NCI-H2029 treated with DMSO at 0.1 percent for 48 hours (cell line): ENCODE measurements at regions not wholly inside any gene's neighbourhood (a gene's known extent, or its start where the extent isn't known, plus 50 kb on each side); places are given as distances from the start of the nearest gene placed in this dataset.
"Not testable (repeated sequence)": the region's sequence is repeated elsewhere in the genome, so short reads cannot be mapped to it uniquely, and the experiment has no call there.

Experiments used
- DNase-seq: peaks from one replicate; lab custom pipeline; 2025; lab: John Stamatoyannopoulos, UW

DNA sequence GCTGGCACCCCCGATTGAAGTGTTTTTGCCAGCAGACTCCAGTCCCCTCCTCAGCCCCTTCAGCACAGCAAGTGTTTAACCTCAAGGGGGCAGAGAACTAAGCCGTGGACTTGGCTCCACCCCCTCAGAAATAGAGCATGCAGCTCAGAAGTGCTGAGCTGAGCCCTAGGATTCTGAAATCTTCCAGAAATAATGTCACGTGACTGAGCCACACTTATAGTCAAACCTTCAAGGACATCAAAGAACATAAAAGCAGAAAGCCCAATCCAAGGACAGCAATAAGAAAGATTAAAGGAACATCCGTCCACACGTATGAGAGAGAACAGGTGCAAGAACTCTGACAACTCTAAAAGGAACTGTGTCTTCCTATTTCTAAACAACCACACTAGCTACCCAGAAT lies 317.7 kb upstream of the LRFN5 start:
- no peak for DNase-seq

DNA sequence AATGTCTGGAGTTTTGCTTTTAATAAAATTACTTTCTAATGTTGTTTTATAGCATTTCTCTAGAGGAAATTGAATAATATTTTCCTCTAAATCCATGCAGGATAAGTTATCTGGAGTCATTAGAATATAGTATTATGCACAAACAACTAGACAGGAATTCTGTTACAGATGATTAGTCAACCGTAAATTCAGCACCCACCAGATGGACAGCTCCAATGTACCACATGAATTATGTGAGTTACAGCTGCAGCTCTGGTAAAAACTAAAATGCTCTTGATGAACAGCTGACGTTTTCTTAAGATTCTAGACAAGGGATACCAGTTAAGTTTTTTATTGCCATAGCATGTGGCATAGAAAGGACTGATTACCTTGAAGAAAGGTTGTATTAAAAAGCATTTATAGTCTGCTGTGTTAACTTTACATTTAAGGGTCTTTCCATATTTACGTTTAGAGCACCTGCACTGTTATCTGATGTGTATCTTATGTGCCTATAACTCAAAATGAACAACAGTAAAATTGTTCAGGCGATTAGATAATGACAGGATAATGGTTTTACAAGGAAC lies 321.4 kb upstream of the LRFN5 start:
- no peak for DNase-seq

DNA sequence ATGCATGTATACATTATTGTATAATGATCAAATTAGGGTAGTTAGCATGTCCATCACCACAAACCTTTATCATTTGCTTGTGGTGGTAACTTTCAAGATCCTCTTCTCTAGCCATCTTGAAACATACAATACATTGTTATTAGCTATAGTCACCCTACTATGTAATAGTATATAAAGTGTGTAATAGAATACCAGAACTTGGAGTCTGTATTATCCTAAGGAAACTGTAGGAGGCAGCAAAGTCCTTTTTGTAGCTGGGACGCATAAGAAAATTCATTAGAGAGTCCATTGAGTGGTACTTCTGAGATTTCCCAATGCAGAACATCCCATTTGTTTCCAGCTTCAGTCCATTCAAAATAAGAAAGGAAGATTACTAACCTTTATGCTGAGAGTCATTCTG lies 325.9 kb upstream of the LRFN5 start:
- no peak for DNase-seq

DNA sequence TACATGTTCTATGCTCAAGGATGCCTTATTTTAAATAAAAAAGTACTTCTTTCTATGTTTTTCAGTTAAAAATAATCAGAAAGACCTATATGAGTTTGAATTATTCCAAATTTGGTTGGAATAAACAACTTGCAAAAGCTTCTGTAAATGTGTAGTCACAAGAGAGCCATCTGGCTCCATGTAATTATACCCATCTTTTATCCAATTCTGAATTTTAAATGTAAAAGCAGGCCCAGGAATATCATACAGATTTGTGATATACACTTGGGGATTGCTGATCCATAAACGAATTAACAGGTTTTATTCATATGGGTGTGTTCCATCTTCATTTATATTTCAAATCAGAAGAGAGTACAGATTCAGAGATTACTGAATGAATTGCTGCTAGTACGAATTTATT lies 329.2 kb upstream of the LRFN5 start:
- DNase-seq = no peak

DNA sequence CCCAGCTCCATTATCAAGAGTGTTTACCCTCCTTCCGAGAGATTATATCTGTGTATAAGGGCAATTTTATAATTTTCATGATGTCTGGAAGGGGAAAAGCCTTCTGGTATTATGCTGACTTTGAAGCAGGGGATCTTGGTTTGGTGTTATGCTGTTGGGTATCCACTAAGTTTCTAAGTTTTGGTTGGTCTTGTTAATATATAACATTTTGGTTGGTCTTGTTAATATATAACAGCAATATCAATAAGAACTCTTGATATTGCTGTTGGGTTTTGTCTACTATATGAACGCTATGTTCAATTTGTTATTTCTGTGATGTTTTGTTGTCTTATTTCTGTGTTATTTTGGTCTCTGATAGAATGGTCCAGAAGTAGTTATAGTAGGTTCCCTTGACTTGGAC lies 349.2 kb upstream of the LRFN5 start:
- DNase-seq = no peak

DNA sequence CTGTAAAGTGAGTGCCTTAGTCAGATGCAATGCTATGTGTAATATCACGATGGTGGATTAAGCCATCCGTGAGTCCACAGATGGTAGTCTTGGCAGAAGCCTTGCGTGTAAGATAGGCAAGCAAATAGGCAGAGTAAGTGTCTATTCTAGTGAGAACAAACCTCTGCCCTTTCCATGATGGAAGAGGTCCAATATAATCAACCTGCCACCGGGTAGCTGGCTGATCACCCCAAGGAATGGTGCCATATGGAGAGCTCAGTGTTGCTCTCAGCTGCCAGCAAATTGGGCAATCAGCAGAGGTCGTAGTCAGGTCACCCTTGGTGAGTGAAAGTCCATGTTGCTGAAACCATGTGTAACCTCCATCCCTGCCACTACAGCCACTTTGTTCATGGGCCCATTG lies 371.2 kb upstream of the LRFN5 start:
- no peak for DNase-seq

DNA sequence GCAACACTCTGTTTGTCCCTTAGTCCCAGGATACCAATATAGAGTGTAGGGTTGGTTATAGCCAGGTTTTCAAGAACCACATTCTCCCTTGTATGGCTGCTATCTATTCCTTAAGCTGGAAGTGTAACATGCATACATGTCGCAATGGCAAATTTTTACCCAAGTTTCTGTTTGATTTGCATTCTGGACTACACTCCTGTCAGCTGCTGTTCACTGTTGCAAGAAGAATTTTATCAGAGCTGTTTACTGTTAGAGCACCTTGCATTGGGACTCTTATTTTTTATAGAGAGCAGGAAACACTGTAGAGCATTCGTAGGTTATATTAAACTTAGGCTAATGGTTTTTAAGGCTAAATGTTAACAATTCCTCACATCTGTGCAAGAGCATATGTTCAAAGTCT lies 376.0 kb upstream of the LRFN5 start:
- DNase-seq = no peak

DNA sequence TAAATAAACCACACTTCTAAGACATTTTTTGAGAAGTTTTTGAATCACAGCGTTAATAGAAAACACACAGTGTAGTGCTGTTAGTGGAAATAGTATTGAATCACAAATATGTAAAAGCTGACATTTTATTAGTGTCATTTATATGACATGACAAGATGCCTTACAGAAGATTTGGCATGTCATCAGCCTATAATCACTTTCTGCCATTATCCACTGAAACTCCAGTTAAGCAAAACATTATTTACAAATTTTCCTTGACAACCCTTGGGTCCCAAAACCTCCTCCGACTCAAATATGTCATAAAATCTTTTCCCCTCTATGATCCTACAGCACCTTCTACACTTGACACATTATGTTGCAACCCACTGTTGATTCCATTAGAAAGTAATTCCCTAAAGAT lies 376.9 kb upstream of the LRFN5 start:
- DNase-seq = no peak

DNA sequence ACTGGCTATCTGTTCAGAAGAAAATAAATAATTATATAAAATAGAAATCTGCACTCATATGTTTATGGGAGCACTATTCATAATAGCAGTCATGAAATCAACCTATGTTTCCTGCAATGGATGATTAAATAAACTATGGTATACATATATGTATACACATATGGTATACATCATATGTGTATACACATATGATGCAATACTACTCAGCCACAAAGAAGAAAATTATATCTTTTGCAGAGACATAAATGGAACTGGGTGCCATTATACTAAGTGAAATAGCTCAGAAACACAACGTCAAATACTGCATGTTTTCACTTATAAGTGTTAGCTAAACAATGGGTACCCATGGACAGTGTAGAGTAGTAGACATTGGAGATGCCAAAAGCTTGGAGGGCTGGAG lies 381.2 kb upstream of the LRFN5 start:
- no peak for DNase-seq

DNA sequence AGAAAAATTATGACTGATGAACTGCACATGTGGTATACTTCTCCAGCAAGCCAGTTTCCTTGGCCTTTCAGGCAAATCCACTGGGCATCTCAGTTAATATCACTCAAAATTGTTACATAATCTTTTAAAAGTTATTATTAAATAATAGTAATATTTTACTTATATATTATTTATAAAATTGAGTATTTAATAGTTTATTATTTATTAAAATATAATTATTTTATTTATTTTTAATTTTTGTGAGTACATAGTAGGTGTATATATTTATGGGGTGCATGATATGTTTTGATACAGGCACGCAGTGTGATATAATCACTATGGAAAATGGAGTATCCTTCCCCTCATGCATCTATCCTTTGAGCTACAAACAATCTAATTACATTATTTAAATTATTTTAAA lies 384.1 kb upstream of the LRFN5 start:
- no peak for DNase-seq

DNA sequence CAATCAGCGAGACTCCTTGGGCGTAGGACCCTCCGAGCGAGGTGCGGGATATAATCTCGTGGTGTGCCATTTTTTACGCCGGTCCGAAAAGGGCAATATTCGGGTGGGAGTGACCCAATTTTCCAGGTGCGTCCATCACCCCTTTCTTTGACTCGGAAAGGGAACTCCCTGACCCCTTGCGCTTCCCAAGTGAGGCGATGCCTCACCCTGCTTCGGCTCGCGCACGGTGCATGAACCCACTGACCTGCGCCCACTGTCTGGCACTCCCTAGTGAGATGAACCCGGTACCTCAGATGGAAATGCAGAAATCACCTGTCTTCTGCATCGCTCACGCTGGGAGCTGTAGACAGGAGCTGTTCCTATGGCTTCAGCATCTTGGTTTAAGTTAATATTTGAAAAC lies 391.7 kb upstream of the LRFN5 start:
- DNase-seq = not testable (repeated sequence)

DNA sequence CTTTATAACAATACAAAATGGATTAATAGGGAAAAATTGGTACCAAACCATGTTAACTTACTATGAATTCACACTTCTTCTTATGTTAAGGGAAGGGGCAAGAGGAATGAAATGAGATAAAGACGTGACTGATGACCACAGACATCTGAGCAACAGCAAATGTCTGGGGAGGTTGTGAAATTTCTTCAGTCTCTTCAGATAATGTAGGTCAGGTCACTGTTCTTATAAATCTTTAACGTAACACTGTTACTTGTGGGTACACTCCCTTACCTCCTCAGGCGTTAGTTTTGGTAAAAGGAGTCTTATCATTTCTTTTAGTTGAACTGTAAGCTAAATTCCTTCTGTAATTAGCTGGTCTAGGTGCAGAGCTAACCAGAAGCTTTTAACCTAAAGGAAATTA lies 405.0 kb upstream of the LRFN5 start:
- no peak for DNase-seq

DNA sequence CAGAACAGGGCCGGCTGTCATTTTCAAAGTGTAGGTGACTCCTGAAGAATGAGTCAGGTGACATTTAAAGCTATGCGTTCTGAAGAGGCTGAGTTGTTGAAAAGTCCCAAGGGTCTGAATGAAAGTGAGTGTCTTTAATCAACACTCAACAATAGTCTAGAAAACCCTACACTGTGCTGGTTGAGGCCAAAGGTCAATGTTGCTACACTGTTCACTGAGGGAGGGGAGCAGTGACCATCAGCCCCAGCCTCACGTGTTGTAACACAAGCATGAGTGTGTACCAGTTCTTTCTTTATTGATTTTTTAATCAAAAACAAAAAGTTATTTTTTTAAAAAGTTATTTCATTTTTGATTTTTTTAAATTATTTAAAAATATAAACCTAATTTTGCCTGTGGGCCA lies 418.8 kb upstream of the LRFN5 start:
- no peak for DNase-seq

DNA sequence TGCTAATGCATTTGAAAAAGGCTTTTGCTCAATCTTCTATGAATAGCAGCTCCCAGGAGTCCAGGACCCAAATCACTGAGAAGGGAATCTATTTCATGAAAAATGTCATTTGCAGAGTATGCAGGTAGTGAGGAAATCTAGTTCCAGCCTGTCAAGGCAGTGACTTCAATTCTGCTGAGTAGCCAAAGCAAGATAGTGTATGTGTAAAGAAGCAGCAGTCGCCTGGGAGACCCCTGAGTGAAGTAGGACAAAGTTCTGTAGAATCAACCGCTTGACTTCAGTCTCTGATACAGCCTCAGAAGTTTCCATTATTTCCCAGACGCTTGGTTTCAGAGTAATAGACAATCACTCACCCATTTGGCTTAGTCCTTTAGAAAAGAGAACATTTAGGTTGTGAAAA lies 435.6 kb upstream of the LRFN5 start:
- no peak for DNase-seq

DNA sequence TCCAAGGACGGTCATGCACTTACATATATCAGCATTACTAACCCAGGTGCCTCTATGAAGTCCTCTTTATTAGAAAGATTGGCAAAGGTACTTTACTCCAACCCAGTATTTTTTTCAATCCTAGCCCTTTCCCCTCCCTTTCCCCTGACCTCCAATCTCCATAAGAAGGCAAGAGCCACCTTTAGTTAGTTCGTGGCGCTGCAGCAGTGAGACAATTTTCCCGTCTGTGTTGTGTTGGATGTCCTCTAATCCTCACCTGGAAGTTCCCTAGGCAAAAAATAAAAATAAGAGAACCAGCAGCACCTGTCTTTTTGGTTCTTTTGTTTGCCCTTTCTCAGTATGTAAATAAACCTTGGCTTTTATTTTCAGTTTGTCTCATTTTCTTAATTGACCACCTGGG lies 439.6 kb upstream of the LRFN5 start:
- DNase-seq = peak; percentile 3

DNA sequence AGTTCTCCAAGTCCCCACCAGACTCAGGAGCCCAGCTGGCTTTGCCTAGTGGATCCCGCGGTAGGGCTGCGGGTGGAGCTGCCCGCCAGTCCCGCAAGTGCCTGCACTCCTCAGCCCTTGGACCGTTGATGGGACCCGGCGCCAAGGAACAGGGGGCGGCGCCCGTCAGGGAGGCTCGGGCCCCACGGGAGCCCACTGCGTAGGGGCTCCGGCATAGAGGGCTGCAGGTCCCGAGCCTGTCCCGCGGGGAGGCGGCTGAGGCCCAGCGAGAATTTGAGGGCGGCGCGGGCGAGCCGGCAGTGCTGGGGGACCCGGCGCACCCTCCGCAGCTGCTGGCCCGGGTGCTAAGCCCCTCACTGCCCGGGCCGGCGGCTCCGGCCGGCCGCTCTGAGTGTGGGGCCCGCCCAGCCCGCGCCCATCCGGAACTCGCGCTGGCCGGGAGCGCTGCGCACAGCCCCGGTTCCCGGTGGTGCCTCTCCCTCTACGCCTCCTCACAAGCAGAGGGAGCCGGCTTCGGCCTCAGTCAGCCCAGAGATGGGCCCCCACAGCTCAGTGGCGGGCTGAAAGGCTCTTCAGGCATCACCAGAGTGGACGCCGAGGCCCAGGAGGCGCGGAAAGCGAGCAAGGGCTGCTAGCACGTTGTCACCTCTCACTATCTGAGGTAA lies 452.4 kb upstream of the LRFN5 start:
- DNase-seq = no peak

DNA sequence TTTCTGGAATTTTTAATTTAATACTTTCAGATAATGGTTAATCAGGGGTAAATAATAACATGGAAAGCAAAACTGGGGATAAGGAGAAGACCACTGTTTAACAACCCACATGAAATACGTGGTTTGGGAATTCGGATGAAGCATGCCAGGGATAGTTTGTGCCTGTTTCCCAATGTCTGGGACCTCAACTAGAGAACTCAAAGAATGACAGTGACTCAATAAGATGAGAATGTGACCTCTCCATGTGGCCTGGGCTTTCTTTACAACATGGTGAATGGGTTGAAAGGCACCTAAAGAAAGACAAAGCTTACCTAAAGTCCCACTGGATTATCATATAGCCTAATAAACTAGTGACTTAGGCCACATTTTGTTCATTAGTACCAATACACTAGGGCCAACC lies 460.3 kb upstream of the LRFN5 start:
- no peak for DNase-seq

DNA sequence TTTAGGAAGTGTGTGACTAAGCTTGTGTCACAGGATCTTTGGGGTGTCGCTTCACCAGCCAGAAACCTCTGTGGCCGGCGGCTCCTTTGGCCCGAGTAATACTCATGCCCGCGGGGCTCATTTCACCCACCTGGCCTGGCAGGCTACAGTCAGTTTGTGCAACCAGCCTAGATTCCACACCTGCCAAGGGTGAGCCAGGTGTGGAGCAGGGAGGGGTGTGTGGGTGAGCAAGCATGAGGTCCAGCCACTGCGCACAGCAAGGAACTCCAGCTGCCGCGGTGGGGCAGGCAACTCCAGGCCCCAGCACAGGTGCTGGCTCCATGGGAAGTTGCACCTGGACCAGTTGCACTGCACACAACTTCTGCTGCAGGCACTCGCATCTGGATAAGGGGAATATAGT lies 462.3 kb upstream of the LRFN5 start:
- DNase-seq = no peak

DNA sequence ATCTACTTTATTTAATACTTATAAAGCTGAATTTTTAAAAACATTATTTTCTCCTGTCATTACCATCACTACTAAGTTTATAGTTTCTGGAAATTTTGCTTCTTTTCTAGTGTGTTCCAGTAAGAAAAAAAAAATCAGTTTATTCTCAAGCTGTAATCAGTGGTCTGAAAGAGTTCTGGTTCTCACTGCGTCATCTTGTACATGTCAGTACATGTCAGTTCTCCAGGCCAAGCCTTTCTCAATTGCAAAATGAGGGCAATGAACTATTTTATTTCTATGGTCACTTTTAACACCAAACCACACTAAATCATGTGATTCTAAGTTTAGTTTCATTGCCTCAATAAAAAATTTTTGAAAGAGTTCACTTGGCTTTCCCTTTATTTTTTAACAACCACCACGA lies 468.9 kb upstream of the LRFN5 start:
- DNase-seq = no peak

DNA sequence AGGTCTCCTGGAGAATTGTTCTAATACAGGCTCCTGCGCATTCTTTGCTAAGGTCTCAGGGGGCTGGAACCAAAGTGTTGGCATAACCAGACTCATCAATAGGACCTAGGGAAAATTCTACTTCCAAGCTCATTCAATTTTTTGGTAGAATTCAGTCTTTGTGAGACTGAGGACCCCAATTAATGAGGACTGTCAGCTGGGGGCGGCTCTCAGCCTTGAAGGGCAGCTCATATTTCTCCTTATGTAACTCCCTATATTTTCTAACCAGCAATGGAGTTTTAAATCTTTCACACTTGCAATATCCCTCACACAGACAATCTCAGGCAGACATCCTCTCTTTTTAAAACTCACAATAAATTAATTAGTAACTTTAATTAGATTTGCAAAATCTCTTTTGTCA lies 476.4 kb upstream of the LRFN5 start:
- no peak for DNase-seq

DNA sequence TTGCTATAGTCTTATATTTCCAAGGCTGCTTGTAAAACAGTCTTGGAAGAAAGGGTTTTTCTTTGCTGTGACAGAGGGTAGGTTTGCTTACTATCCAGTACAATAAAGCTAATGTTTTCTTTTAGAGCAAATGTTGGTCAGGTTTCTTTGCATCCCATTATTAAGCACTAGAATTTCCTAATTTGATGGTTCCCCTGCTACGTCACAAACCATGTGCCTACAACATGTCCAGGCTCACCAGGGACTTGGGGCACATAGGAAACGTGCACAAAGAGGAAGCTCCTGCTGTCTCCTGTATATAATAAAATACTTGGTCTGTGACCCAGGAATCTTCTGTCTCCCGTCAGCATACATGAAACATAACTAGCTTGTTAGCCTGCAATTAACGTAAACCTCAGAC lies 486.3 kb upstream of the LRFN5 start:
- DNase-seq = no peak

DNA sequence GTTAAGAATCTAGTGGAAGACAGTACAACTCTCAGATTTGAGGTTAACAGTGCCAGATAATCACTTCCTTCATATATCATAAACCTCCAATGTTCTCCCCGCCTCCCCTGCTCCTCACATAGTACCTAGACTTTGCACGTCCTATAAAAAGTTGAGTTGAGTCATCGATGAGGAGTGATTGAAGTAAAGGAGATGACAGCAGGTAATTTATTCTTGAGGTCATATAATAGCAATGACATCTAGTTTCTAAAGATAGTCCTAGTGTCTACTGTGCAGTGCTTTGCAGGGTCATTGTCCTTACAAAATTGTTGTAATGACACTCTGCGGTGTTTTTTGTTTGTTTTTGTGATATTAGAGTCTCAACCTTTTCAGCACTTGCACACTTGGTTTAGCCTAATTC lies 510.5 kb upstream of the LRFN5 start:
- DNase-seq = no peak

DNA sequence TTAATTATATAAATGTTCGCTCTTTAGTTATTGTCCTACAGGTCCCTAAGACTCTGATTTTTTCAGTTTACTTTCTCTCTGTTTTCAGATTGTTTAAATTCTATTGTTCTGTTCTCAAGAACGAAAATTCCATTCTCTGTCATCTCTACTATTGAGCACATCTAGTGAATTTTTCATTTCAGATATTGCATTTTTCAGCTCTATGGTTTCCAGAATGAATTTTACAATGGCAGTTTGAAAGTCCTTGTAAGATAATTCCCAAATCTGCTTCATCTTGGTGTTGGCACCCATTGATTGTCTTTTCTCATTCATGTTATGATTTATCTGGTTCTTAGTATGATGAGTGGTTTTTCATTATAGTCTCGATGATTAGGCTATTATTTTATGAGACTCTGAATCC lies 519.6 kb upstream of the LRFN5 start:
- no peak for DNase-seq

DNA sequence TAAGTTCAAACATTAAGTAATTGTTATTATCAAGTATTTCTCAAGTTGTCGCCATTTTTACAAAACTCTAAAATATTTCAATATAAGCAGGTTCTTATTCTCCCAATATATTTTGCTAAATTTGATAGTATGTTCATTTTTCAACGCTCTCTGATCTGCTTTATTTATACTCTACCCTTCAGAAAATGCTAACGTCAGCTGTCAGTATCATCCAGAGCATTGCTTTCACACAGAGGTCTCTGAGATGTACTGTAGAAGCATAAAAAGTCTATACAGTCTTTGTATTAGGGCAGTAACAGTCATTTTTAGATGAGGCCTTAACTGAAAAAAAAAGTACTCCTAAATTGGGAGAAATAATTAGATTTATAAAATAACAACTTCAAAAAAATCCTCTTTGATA lies 533.1 kb upstream of the LRFN5 start:
- DNase-seq = no peak

DNA sequence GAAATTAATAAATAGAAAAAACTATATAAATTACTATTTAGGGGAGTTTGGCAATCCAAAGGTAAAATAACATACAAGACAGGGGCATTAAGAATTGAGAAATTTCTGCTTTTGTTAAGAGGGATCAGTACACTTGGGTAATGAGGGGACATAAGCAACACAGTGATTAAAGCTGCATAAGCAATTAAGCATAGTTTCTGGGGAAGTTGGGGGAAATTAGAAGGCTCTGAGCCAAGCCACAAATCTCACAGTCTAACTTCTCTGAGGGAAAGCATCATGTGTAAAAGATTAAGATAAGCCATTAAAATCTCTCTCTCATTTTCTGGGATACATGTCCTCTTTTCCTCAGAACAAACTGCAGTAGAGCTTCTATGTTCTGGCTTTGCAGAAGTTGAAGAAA lies 533.9 kb upstream of the LRFN5 start:
- DNase-seq = no peak
